GM18502 (cell line): ENCODE measurements at regions not wholly inside any gene's neighbourhood (a gene's known extent, or its start where the extent isn't known, plus 50 kb on each side); places are given as distances from the start of the nearest gene placed in this dataset.
"Not testable (repeated sequence)": the region's sequence is repeated elsewhere in the genome, so short reads cannot be mapped to it uniquely, and the experiment has no call there.

Source experiments
- ATAC-seq: cut with Tn5 transposase; IDR thresholded peaks from one replicate; pipeline ENCODE4 v1.9.1; 2021; ENCODE audit warnings: mild to moderate bottlenecking; ENCODE audit not compliant: unreplicated experiment, poor library complexity

GRCh38 chr4:160514126-160514525, 1411.2 kb downstream of the RAPGEF2 start:
- no peak for ATAC-seq

GRCh38 chr4:160523231-160523630, 1420.4 kb downstream of the RAPGEF2 start:
- ATAC-seq: no peak

GRCh38 chr4:160537681-160538080, 1434.8 kb downstream of the RAPGEF2 start:
- ATAC-seq: no peak

GRCh38 chr4:160546201-160546600, 1443.3 kb downstream of the RAPGEF2 start:
- no peak for ATAC-seq

GRCh38 chr4:160549951-160550519, 1447.2 kb downstream of the RAPGEF2 start:
- not testable (repeated sequence) for ATAC-seq

- ATAC-seq: no peak
Measured at GRCh38 chr4:160562661-160563060, 1459.8 kb downstream of the RAPGEF2 start.

- no peak for ATAC-seq
Measured at GRCh38 chr4:160563552-160564282, 1460.8 kb downstream of the RAPGEF2 start.

GRCh38 chr4:160567634-160568033, 1464.8 kb downstream of the RAPGEF2 start:
- no peak for ATAC-seq

GRCh38 chr4:160570271-160570670, 1467.4 kb downstream of the RAPGEF2 start:
- no peak for ATAC-seq

GRCh38 chr4:160574272-160574671, 1471.4 kb downstream of the RAPGEF2 start:
- ATAC-seq: not testable (repeated sequence)

GRCh38 chr4:160580581-160580980, 1477.7 kb downstream of the RAPGEF2 start:
- no peak for ATAC-seq

- no peak for ATAC-seq
Measured at GRCh38 chr4:160592258-160592657, 1489.4 kb downstream of the RAPGEF2 start.

- no peak for ATAC-seq
Measured at GRCh38 chr4:160595646-160596045, 1492.8 kb downstream of the RAPGEF2 start.

- no peak for ATAC-seq
Measured at GRCh38 chr4:160604541-160604940, 1501.7 kb downstream of the RAPGEF2 start.

GRCh38 chr4:160611181-160611580, 1508.3 kb downstream of the RAPGEF2 start:
- no peak for ATAC-seq

- ATAC-seq: no peak
Measured at GRCh38 chr4:160631044-160631443, 1528.2 kb downstream of the RAPGEF2 start.

GRCh38 chr4:160652790-160653189, 1511.0 kb downstream of the FSTL5 start:
- ATAC-seq: no peak

- no peak for ATAC-seq
Measured at GRCh38 chr4:160675550-160675949, 1488.2 kb downstream of the FSTL5 start.

- ATAC-seq: no peak
Measured at GRCh38 chr4:160685729-160686128, 1478.1 kb downstream of the FSTL5 start.

GRCh38 chr4:160701671-160702070, 1462.1 kb downstream of the FSTL5 start:
- ATAC-seq: no peak

- no peak for ATAC-seq
Measured at GRCh38 chr4:160709026-160709425, 1454.8 kb downstream of the FSTL5 start.

GRCh38 chr4:160709546-160709945, 1454.3 kb downstream of the FSTL5 start:
- no peak for ATAC-seq
